ENCODE measurements at regions not wholly inside any gene's neighbourhood (a gene's known extent, or its start where the extent isn't known, plus 50 kb on each side); places are given as distances from the start of the nearest gene placed in this dataset.

GRCh38 chr7:106982415-106982814, 62.1 kb upstream of the PRKAR2B start:
- no peaks in the 10 kb centered on the region for H3K27me3 ChIP-seq
- no peak for DNase-seq
- no peaks in the 10 kb centered on the region for H3K36me3 ChIP-seq
- no peak for ATAC-seq (ENCODE audit: low FRiP score in 2 of 2)
- no peaks in the 10 kb centered on the region for H3K9me3 ChIP-seq
- H3K4me3 ChIP-seq: no peak overlapping the region
- H3K4me1 ChIP-seq: no peaks in the 10 kb centered on the region
- 66 to 77% methylated on average over 7 of the region's 7 CpGs for WGBS, 2 donors
- H3K27ac ChIP-seq: no peak overlapping the region
- TF ChIP-seq EP300 (IDR thresholded peaks at IDR 0.05) (no peak), POLR2AphosphoS5 (IDR thresholded peaks at IDR 0.05) (no peak), POLR2A (IDR thresholded peaks at IDR 0.05) (no peak), CTCF (IDR thresholded peaks at IDR 0.05) (no peak)

DNA sequence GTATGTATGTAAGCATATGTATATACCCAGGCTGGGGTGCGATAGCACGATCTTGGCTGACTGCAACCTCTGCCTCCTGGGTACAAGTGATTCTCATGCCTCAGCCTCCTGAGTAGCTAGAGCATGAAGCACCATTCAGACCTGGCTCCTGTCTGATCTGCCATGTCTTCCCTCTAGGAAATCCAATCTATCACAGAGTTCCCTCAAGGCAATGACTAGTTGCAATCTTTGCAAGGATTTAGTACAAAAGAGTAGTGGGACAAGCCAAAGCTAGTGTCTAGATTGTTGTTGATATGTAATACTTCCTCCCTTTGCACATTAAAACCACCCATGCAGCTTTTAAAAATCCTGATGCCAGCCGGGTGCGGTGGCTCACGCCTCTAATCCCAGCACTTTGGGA, 60.5 kb upstream of the PRKAR2B start:
- Histone ChIP-seq H3K4me1 (no peaks in the 10 kb centered on the region), H3K27me3 (no peaks in the 10 kb centered on the region), H3K36me3 (no peaks in the 10 kb centered on the region), H3K27ac (no peak overlapping the region), H3K9me3 (no peaks in the 10 kb centered on the region), H3K4me3 (no peak overlapping the region)
- ATAC-seq (ENCODE audit: low FRiP score in 2 of 2) (no peak), DNase-seq (no peak)
- WGBS, 2 donors: 97 to 98% methylated on average over 5 of the region's 5 CpGs
- TF ChIP-seq CTCF (IDR thresholded peaks at IDR 0.05) (no peak), POLR2AphosphoS5 (IDR thresholded peaks at IDR 0.05) (no peak), EP300 (IDR thresholded peaks at IDR 0.05) (no peak), POLR2A (IDR thresholded peaks at IDR 0.05) (no peak)

- H3K4me1 ChIP-seq: no peaks in the 10 kb centered on the region
- H3K36me3 ChIP-seq: no peaks in the 10 kb centered on the region
- H3K9me3 ChIP-seq: no peaks in the 10 kb centered on the region
- ATAC-seq (ENCODE audit: low FRiP score in 2 of 2): no peak
- DNase-seq: no peak
- H3K27ac ChIP-seq: no peak overlapping the region
- TF ChIP-seq POLR2AphosphoS5 (IDR thresholded peaks at IDR 0.05) (no peak), EP300 (IDR thresholded peaks at IDR 0.05) (no peak)
- H3K4me3 ChIP-seq: no peak overlapping the region
- H3K27me3 ChIP-seq: no peaks in the 10 kb centered on the region
These were observed 58.0 kb upstream of the PRKAR2B start for GRCh38 chr7:106986450-106986977.

- Histone ChIP-seq H3K4me3 (no peak overlapping the region), H3K36me3 (no peaks in the 10 kb centered on the region), H3K4me1 (no peaks in the 10 kb centered on the region), H3K27me3 (no peaks in the 10 kb centered on the region), H3K9me3 (no peaks in the 10 kb centered on the region), H3K27ac (no peak overlapping the region)
- WGBS, 2 donors: 88 to 91% methylated on average over 3 of the region's 3 CpGs
- TF ChIP-seq CTCF (IDR thresholded peaks at IDR 0.05): no peak
- TF ChIP-seq POLR2A (IDR thresholded peaks at IDR 0.05): no peak
- no peak for TF ChIP-seq POLR2AphosphoS5 (IDR thresholded peaks at IDR 0.05)
- TF ChIP-seq EP300 (IDR thresholded peaks at IDR 0.05): no peak
- ATAC-seq (ENCODE audit: low FRiP score in 2 of 2): no peak
- no peak for DNase-seq
These were observed 56.7 kb upstream of the PRKAR2B start for GRCh38 chr7:106987777-106988176.

DNA sequence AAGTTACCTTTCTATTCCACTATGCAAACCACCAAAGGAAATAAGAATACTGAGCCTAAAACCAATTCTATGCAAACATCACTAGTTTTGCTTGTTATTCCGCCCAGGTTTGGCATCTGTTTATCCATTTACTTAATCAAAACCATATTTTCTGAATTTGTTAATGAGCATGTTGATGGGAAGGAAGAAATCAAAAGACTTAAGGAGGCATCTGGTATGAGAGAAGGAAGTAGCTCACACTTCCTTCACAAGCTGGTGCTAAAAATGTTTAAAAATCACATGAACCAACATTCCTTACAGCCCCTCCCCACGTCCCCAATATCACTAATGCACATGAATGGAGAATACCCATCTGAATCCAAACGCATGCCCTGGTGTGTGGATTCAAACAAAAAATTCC, 52.0 kb upstream of the PRKAR2B start:
- Histone ChIP-seq H3K4me1 (no peaks in the 10 kb centered on the region), H3K4me3 (no peak overlapping the region), H3K27me3 (no peaks in the 10 kb centered on the region), H3K27ac (no peak overlapping the region), H3K36me3 (no peaks in the 10 kb centered on the region), H3K9me3 (no peaks in the 10 kb centered on the region)
- TF ChIP-seq EP300 (IDR thresholded peaks at IDR 0.05) (no peak), POLR2A (IDR thresholded peaks at IDR 0.05) (no peak), CTCF (IDR thresholded peaks at IDR 0.05) (no peak), POLR2AphosphoS5 (IDR thresholded peaks at IDR 0.05) (no peak)
- DNase-seq (no peak), ATAC-seq (ENCODE audit: low FRiP score in 2 of 2) (no peak)
- WGBS, 2 donors: 69 to 75% methylated on average over 3 of the region's 3 CpGs
